Heart left ventricle (tissue), 16 donors: ENCODE measurements at regions not wholly inside any gene's neighbourhood (a gene's known extent, or its start where the extent isn't known, plus 50 kb on each side); places are given as distances from the start of the nearest gene placed in this dataset.

Experiments used
- ATAC-seq, 4 donors: fragments of 200-7000 bp; cut with Tn5 transposase; one replicate each; pipeline ENCODE4 v1.9.1; 2020 to 2022; ENCODE audit warnings: moderate library complexity in 4 of 4, mild to moderate bottlenecking in 3 of 4, moderate number of reproducible peaks in 1 of 4
- DNase-seq, 5 donors: peaks; one replicate each; pipeline ENCODE4 v3.0.0-alpha.2; 2020
- H3K27ac ChIP-seq, 12 donors: fragments of 200-600 bp; sonication (generic) in 4 of 12; one replicate each; pipeline versions ENCODE4 v1.5.0 to v1.8.0; 2016 to 2022; ENCODE audit warnings: mild to moderate bottlenecking in 2 of 12
- H3K27me3 ChIP-seq, 9 donors: fragments of 200-600 bp; sonication (generic) in 2 of 9; one replicate each; pipeline versions ENCODE4 v1.5.1 to v1.8.0; 2016 to 2022; ENCODE audit warnings: mild to moderate bottlenecking in 3 of 9
- H3K36me3 ChIP-seq, 9 donors: fragments of 200-600 bp; sonication (generic) in 2 of 9; one replicate each; pipeline versions ENCODE4 v1.5.0 to v1.8.0; 2018 to 2022; ENCODE audit warnings: mild to moderate bottlenecking in 2 of 9
- H3K4me1 ChIP-seq, 12 donors: fragments of 200-600 bp; sonication (generic) in 4 of 12; one replicate each; pipeline versions ENCODE4 v1.5.0 to v1.8.0; 2016 to 2022; ENCODE audit warnings: mild to moderate bottlenecking in 3 of 12
- H3K4me3 ChIP-seq, 12 donors: fragments of 200-600 bp; sonication (generic) in 4 of 12; one replicate each; pipeline versions ENCODE4 v1.5.0 to v1.8.0; 2017 to 2022; ENCODE audit warnings: mild to moderate bottlenecking in 9 of 12, moderate library complexity in 4 of 12
- H3K9me3 ChIP-seq, 12 donors: fragments of 200-600 bp; sonication (generic) in 4 of 12; one replicate each; pipeline versions ENCODE4 v1.5.0 to v1.8.0; 2016 to 2022; ENCODE audit warnings: mild to moderate bottlenecking in 1 of 12
- CTCF ChIP-seq, 12 donors: fragments of 200-600 bp; sonication (generic) in 4 of 12; IDR thresholded peaks; one replicate each; pipeline versions ENCODE4 v1.5.0 to v1.8.0; 2018 to 2022; ENCODE audit warnings: antibody characterized with exemption in 12 of 12, mild to moderate bottlenecking in 5 of 12
- POLR2A ChIP-seq, 2 donors: fragments of 450-650 bp; IDR thresholded peaks; one replicate each; pipeline ENCODE4 v1.6.1; 2017; ENCODE audit warnings: antibody characterized with exemption in 2 of 2, mild to moderate bottlenecking in 2 of 2, moderate library complexity in 2 of 2
- WGBS, 4 donors: extraction: QIAGEN DNeasy Blood & Tissue Kit in 2 of 4; methylation state at CpG; one replicate each; pipeline versions ENCODE4 v1.1.5 to v1.1.7; 2013 to 2018; 5-methylcytosine and 5-hydroxymethylcytosine counted together
- intact Hi-C, 10 donors: fragments of 100-400 bp; cut with DNase I; formaldehyde crosslinking; loops; one replicate each; pipeline versions ENCODE4 v1.11.1 to v1.14.2; 2022
- donor health status: ischemic (EF 13 %, LVEDD 7.1; RV severe dilation, severe dysfunction).
- donor health status: healthy with polysubstance abuse.
- donor health status: DM: no; HTN: yes; CAD: no.
- donor health status: DM: no; HTN: no; CAD: no.
- donor health status: ischemic (EF 25% LVEDD 6.9; RV normal size, moderate dysfunction).
- donor health status: ischemic (EF 25% LVEDD 5.7; RV mildly dilated, moderate dysfunction).
- donor health status: healthy.
- donor health status: DM: yes; HTN: yes; CAD: no.
- donor health status: ischemic (EF 35%, LVEDD 5.7; RV mildly dilated, moderate dysfunction).
- donor health status: nonischemic (EF 11% LVEDD 7.7; RV severe dilation, severe dysfunction).
- donor health status: DM: yes; HTN: yes; CAD: no.
- donor health status: PGD.
- donor health status: ischemic (EF 29% LVEDD 5.4; RV normal size, mild dysfunction).
- donor health status: nonischemic (EF 23%, LVEDD 6.1; RV moderate dilation, normal function).

GRCh38 chr13:90857921-90858320, 489.6 kb upstream of the MIR17HG start:
- no peaks in the 10 kb centered on the region for H3K27me3 ChIP-seq
- no peaks in the 10 kb centered on the region for H3K4me1 ChIP-seq
- H3K4me3 ChIP-seq: no peak overlapping the region
- ATAC-seq: no peak
- H3K9me3 ChIP-seq: no peaks in the 10 kb centered on the region
- 0 to 81% (median 79%) methylated on average over 1 of the region's 1 CpG for WGBS, 4 donors
- H3K27ac ChIP-seq: no peak overlapping the region
- intact Hi-C loops: no loop called here
- TF ChIP-seq CTCF (IDR thresholded peaks at IDR 0.05): no peak
- TF ChIP-seq POLR2A (IDR thresholded peaks at IDR 0.05): no peak
- DNase-seq: no peak
- no peaks in the 10 kb centered on the region for H3K36me3 ChIP-seq

GRCh38 chr13:90866006-90866405, 481.5 kb upstream of the MIR17HG start:
- Histone ChIP-seq H3K36me3 (no peaks in the 10 kb centered on the region), H3K27ac (no peak overlapping the region), H3K4me1 (no peaks in the 10 kb centered on the region), H3K4me3 (no peak overlapping the region), H3K27me3 (no peaks in the 10 kb centered on the region), H3K9me3 (no peaks in the 10 kb centered on the region)
- DNase-seq: no peak
- intact Hi-C loops: loop anchor here in 3 of 10 donors (5.0 to 10.0 kb wide), 3 partner anchors 784 to 914 kb away; no protein-coding TSS in a partner anchor
- TF ChIP-seq CTCF (IDR thresholded peaks at IDR 0.05): no peak
- no peak for TF ChIP-seq POLR2A (IDR thresholded peaks at IDR 0.05)
- 68 to 78% (median 70%) methylated on average over 2 of the region's 2 CpGs for WGBS, 4 donors
- ATAC-seq: no peak

- 10 to 16% (median 13%) methylated on average over 4 of the region's 4 CpGs for WGBS, 4 donors
- DNase-seq: peak; percentile 36 to 62 (median 42)
Observed at GRCh38 chr13:90867336-90867683, 480.2 kb upstream of the MIR17HG start.

GRCh38 chr13:90868321-90868920, 479.1 kb upstream of the MIR17HG start:
- Histone ChIP-seq H3K4me1 (no peaks in the 10 kb centered on the region), H3K4me3 (no peak overlapping the region), H3K27ac (no peak overlapping the region), H3K27me3 (no peaks in the 10 kb centered on the region), H3K9me3 (peaks cover 0 to 4% (median 0%) of the 10 kb centered on the region in 12 donors), H3K36me3 (no peaks in the 10 kb centered on the region)
- intact Hi-C loops: loop anchor here in 3 of 10 donors (5.0 to 10.0 kb wide), 3 partner anchors 786 to 916 kb away; no protein-coding TSS in a partner anchor
- 59 to 71% (median 65%) methylated on average over 2 of the region's 2 CpGs for WGBS, 4 donors
- TF ChIP-seq CTCF (IDR thresholded peaks at IDR 0.05) (peak; percentile 27 to 72 (median 56)), POLR2A (IDR thresholded peaks at IDR 0.05) (no peak)
- ATAC-seq (no peak), DNase-seq (peak in 1 of 5 donors; percentile 18)

More at GRCh38 chr13:90867336-90867683, 480.2 kb upstream of the MIR17HG start:
- peak; percentile 58 to 84 (median 80) for ATAC-seq
- peaks cover 0 to 4% (median 0%) of the 10 kb centered on the region in 12 donors for H3K9me3 ChIP-seq
- H3K36me3 ChIP-seq: no peaks in the 10 kb centered on the region
- H3K27me3 ChIP-seq: no peaks in the 10 kb centered on the region
- intact Hi-C loops: loop anchor here in 3 of 10 donors (5.0 to 10.0 kb wide), 3 partner anchors 785 to 915 kb away; no protein-coding TSS in a partner anchor
- no peak overlapping the region for H3K27ac ChIP-seq
- no peaks in the 10 kb centered on the region for H3K4me1 ChIP-seq
- no peak for TF ChIP-seq POLR2A (IDR thresholded peaks at IDR 0.05)
- TF ChIP-seq CTCF (IDR thresholded peaks at IDR 0.05): peak; percentile 28 to 66 (median 55)
- no peak overlapping the region for H3K4me3 ChIP-seq
